ENCODE measurements at regions not wholly inside any gene's neighbourhood (a gene's known extent, or its start where the extent isn't known, plus 50 kb on each side); places are given as distances from the start of the nearest gene placed in this dataset.
"Not testable (repeated sequence)": the region's sequence is repeated elsewhere in the genome, so short reads cannot be mapped to it uniquely, and the experiment has no call there.

DNA sequence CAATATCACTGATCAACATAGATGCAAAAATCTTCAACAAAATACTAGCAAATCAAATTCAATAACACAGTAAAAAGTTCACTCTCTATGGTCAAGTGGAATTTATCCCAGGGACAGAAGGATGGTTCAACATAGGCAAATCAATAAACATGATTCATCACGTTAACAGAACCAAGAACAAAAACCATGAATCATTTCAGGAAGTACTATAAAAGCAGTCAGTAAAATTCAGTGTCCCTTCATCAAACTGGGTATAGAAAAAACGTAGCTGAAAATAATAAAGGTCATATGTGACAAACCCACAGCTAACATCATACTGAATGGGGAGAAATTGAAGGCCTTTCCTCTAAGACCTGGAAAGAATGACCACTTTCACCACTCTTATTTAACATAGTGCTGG is 172.1 kb downstream of the POLR2M start:
- no peak for DNase-seq (ENCODE audit: low read depth in 2 of 2)

GRCh38 chr15:57881361-57881760 is 174.8 kb downstream of the POLR2M start:
- no peak for DNase-seq (ENCODE audit: low read depth in 2 of 2)

- DNase-seq (ENCODE audit: low read depth in 2 of 2): no peak
Observed at GRCh38 chr15:57881972-57882371, 175.5 kb downstream of the POLR2M start.

DNA sequence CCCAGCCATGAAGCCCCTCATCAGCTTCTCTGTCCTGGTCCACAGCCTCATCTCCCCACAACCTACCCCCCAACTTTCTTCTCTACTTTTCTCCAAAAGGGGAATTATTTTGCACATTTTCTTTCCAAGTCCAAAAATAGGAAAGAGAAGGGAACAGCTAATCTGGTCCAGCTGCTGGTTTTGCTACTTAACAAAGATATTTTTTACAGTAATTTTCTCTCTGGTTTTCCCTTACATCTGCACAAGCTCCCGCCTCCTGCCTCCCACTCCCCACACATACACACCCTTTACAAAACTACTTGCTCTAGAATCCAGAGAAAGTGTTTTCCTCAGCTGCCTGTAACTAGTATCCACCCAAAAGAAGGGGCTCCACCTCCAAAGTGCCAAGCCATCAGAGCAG is 177.2 kb downstream of the POLR2M start:
- DNase-seq (ENCODE audit: low read depth in 2 of 2): no peak

DNA sequence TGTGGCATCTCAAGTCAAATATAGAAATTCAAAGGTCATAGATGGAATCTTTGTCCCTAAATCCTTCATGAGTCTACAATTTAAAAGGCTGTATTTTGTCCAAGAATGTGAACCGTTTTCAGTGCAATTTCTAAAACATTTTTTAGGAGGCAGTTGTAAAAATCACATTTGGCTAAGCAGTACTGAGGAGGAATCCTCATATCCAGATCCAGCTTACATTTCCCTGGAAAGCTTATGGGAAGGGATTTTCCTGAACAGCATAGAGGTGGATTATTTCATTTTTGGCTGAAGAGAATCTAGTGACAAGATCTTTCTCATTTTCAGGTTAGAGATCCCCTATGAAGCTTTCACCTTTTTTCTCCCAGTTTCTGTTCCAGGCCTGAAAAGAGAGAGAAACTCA is 178.4 kb downstream of the POLR2M start:
- DNase-seq (ENCODE audit: low read depth in 2 of 2): no peak

DNA sequence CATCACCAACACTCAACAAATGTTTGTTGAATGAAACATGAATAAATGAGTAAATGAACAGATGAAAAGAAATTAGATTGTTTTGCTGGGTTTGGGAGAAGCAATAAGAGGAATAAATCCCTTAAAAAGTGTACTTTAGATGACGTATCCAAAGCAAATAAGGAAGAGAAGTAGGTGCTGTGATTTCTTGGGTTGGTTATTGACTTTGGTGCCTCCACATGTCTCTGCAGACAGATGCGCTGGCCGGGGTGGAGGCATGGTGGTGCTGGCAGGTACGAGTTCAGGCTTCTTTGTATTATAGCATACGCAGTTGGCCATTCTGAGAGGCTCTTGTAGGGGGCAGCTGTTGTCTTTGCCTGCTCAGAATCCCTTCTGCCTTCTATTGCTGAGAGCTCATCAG is 178.9 kb downstream of the POLR2M start:
- DNase-seq (ENCODE audit: low read depth in 2 of 2): no peak

- DNase-seq (ENCODE audit: low read depth in 2 of 2): no peak
Observed at GRCh38 chr15:57887825-57888224, 177.7 kb downstream of the ALDH1A2 start.

DNA sequence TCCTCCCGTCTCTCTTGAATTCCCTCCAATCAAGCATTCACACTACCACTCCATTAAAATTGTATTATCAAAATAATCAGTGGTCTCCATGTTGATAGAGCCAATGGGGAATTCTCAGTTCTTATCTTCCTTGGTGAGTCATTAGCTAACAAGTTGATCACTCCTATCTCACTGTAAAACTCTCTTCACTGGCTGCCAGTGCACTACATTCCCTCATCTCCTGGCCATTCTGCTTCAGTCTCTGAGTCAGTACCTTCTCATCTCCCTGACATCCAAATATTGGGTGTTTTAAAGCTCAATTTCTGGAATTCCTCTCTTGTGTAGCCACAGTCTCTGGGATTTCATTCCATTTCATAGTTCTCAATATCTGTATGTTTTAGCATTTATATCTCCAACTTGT is 175.2 kb downstream of the ALDH1A2 start:
- no peak for DNase-seq (ENCODE audit: low read depth in 2 of 2)

DNA sequence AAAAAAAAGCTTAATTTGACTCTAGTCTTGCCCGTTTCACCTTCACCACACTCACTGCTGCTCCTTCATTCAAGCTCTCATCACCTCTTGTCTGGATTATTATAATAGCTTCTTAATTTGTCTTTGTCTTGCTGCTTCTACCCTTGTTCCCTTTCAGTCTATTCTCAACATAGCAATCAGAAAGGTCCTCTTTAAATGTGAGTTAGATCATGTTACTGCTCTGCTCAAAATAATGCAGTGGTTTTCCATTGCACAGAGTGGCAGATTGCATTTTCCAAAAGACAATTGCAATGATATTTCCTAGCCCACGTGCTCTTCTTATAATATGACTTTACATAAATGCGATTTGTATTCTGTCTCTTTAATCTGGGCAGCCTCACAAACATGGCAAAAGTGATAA is 174.6 kb downstream of the ALDH1A2 start:
- DNase-seq (ENCODE audit: low read depth in 2 of 2): no peak

DNA sequence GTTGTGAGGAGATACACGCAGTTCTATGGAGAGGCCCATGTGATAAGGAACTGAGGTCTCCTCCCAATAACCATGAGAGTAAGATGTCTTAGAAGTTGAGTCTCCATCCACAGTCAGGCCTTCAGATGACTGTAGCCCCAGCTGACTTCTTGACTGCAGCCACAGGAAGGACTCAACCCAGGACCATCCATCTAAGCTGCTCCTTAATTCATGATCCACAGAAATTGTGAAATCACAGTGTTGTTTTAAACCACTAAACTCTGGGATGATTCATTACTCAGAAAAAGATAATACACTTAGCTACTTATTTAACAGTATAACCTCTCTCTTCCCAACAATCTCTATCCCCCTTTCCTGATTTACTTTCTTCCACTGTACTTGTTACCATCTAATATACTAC is 173.3 kb downstream of the ALDH1A2 start:
- DNase-seq (ENCODE audit: low read depth in 2 of 2): no peak

GRCh38 chr15:57893040-57893439 is 172.5 kb downstream of the ALDH1A2 start:
- no peak for DNase-seq (ENCODE audit: low read depth in 2 of 2)

DNA sequence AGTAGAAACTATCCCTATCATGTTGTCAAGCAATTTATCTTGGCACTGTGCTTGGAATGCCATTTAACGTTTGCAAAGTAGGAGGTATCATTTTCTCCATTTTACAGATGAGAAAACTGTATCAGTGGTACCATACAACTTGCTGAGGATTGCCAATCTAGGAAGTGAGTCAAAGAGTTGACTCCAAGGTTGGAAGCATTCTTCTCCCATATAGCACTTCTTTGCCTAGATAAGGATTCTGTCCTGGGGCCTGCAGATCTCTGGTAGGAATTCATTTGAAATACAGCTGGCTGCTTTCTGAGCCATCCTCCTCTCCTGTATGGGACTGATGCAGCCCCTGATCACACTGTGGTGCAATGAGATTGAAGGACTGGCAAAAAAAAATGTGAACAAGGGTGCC is 170.2 kb downstream of the ALDH1A2 start:
- no peak for DNase-seq (ENCODE audit: low read depth in 2 of 2)

- DNase-seq (ENCODE audit: low read depth in 2 of 2): no peak
Observed at GRCh38 chr15:57896114-57896513, 169.4 kb downstream of the ALDH1A2 start.

- DNase-seq (ENCODE audit: low read depth in 2 of 2): not testable (repeated sequence)
Observed at GRCh38 chr15:57896899-57897298, 168.6 kb downstream of the ALDH1A2 start.

DNA sequence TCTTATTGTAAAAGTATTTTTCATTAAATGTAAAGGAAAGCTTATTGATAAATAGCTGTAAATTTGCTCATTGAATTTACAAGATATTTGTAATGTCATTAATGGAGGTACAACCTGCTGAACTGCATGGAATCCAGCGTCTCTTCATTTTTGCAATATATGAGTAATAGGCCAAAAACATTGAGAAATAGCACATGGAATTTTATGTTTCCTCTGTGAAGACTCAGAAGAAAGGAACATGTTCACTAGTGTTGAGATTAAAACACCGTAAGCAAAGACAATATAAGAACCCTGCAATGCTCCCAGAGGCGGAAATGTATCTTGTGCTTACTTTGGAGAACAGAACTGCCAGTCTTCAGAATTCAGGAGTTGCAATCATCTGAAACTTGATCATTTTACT is 167.6 kb downstream of the ALDH1A2 start:
- DNase-seq (ENCODE audit: low read depth in 2 of 2): no peak

DNA sequence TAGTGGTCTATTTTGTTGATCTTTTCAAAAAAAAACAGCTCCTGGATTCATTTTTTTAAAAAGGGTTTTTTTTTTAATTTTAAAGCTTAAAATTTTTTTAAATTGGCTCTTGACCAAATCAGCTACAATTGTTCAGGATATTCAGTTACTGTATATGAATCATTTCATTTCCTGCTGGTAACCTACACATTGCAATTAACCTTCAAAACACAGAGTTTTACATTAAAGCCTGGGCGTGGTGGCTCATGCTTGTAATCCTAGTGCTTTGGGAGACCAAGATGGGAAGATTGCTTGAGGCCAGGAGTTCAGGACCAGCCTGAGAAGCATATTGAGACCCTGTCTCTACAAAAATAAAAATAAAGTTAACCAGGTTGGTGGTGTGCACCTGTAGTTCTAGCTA is 163.4 kb downstream of the ALDH1A2 start:
- no peak for DNase-seq (ENCODE audit: low read depth in 2 of 2)
